H1 (cell line): ENCODE measurements at regions not wholly inside any gene's neighbourhood (a gene's known extent, or its start where the extent isn't known, plus 50 kb on each side); places are given as distances from the start of the nearest gene placed in this dataset.

Source experiments
- CBX8 ChIP-seq: fragments of 300-800, 300-1000 bp; sonication (generic); IDR thresholded peaks from 2 replicates; pipeline ENCODE4 v1.7.1; 2016; ENCODE audit warnings: low read depth, low read length, borderline replicate concordance
- GTF2F1 ChIP-seq: IDR thresholded peaks from 2 replicates; pipeline ENCODE4 v1.6.1; 2012; ENCODE audit warnings: low read depth, low read length, improper control_type of control experiment, borderline replicate concordance
- PHF8 ChIP-seq: fragments of 200-600 bp; sonication (generic); conservative IDR thresholded peaks from 2 replicates; pipeline ENCODE4 v1.7.1; 2012; ENCODE audit warnings: low read depth, mild to moderate bottlenecking, inconsistent platforms, low read length, moderate library complexity
- POLR2A ChIP-seq, 2 experiments: IDR thresholded peaks; 1 replicate in 1 of 2; 2 replicates in 1 of 2; pipeline ENCODE4 v1.6.1; 2011; ENCODE audit warnings: low read depth in 2 of 2, low read length in 2 of 2, mild to moderate bottlenecking in 2 of 2; ENCODE audit errors: control extremely low read depth in 1 of 2

GRCh38 chr1:116302281-116302680, 70.8 kb upstream of the ATP1A1 start:
- TF ChIP-seq POLR2A (IDR thresholded peaks at IDR 0.05; ENCODE audit: control extremely low read depth in 1 of 2, low read depth in 2 of 2, low read length in 2 of 2) (no peak), PHF8 (no peak), GTF2F1 (no peak), CBX8 (no peak)
